ENCODE measurements at regions not wholly inside any gene's neighbourhood (a gene's known extent, or its start where the extent isn't known, plus 50 kb on each side); places are given as distances from the start of the nearest gene placed in this dataset.
"Not testable (repeated sequence)": the region's sequence is repeated elsewhere in the genome, so short reads cannot be mapped to it uniquely, and the experiment has no call there.

GRCh38 chr1:47491341-47491753 is 53.5 kb downstream of the FOXD2 start:
- H3K36me3 ChIP-seq (ENCODE audit: control insufficient read depth in 2 of 2, insufficient read depth in 2 of 2, low read length in 2 of 2), result no peaks in the 10 kb centered on the region
- no peaks in the 10 kb centered on the region for H3K4me1 ChIP-seq (ENCODE audit: control insufficient read depth, insufficient read depth, low read length)
- H3K9ac ChIP-seq (ENCODE audit: low read length in 2 of 2), result no peak overlapping the region
- H3K27me3 ChIP-seq (ENCODE audit: control insufficient read depth in 1 of 2, insufficient read depth in 2 of 2, low read length in 2 of 2), result peaks cover 3 to 13% of the 10 kb centered on the region in 2 donors
- H3K4me3 ChIP-seq (ENCODE audit: low read length in 2 of 2), result no peak overlapping the region
- no peaks in the 10 kb centered on the region for H3K9me3 ChIP-seq (ENCODE audit: control insufficient read depth in 2 of 2, low read length in 2 of 2)
- H3K27ac ChIP-seq (ENCODE audit: low read length), result no peak overlapping the region

- Histone ChIP-seq H3K4me1 (ENCODE audit: control insufficient read depth, insufficient read depth, low read length) (no peaks in the 10 kb centered on the region), H3K36me3 (ENCODE audit: control insufficient read depth in 2 of 2, insufficient read depth in 2 of 2, low read length in 2 of 2) (no peaks in the 10 kb centered on the region), H3K9ac (ENCODE audit: low read length in 2 of 2) (no peak overlapping the region), H3K4me3 (ENCODE audit: low read length in 2 of 2) (no peak overlapping the region), H3K9me3 (ENCODE audit: control insufficient read depth in 2 of 2, low read length in 2 of 2) (no peaks in the 10 kb centered on the region), H3K27me3 (ENCODE audit: control insufficient read depth in 1 of 2, insufficient read depth in 2 of 2, low read length in 2 of 2) (peaks cover 3 to 4% of the 10 kb centered on the region in 2 donors), H3K27ac (ENCODE audit: low read length) (no peak overlapping the region)
Observed at GRCh38 chr1:47495176-47495713, 57.4 kb downstream of the FOXD2 start.

GRCh38 chr1:47498551-47498950 is 60.7 kb downstream of the FOXD2 start:
- no peaks in the 10 kb centered on the region for H3K9me3 ChIP-seq (ENCODE audit: control insufficient read depth in 2 of 2, low read length in 2 of 2)
- H3K36me3 ChIP-seq (ENCODE audit: control insufficient read depth in 2 of 2, insufficient read depth in 2 of 2, low read length in 2 of 2), result no peaks in the 10 kb centered on the region
- peaks cover 3 to 9% of the 10 kb centered on the region in 2 donors for H3K27me3 ChIP-seq (ENCODE audit: control insufficient read depth in 1 of 2, insufficient read depth in 2 of 2, low read length in 2 of 2)
- H3K9ac ChIP-seq (ENCODE audit: low read length in 2 of 2), result no peak overlapping the region
- no peak overlapping the region for H3K4me3 ChIP-seq (ENCODE audit: low read length in 2 of 2)
- no peak overlapping the region for H3K27ac ChIP-seq (ENCODE audit: low read length)
- no peaks in the 10 kb centered on the region for H3K4me1 ChIP-seq (ENCODE audit: control insufficient read depth, insufficient read depth, low read length)

- Histone ChIP-seq H3K9ac (ENCODE audit: low read length in 2 of 2) (no peak overlapping the region), H3K36me3 (ENCODE audit: control insufficient read depth in 2 of 2, insufficient read depth in 2 of 2, low read length in 2 of 2) (no peaks in the 10 kb centered on the region), H3K9me3 (ENCODE audit: control insufficient read depth in 2 of 2, low read length in 2 of 2) (peaks cover 0 to 3% of the 10 kb centered on the region in 2 donors), H3K27me3 (ENCODE audit: control insufficient read depth in 1 of 2, insufficient read depth in 2 of 2, low read length in 2 of 2) (peaks cover 9 to 12% of the 10 kb centered on the region in 2 donors), H3K4me1 (ENCODE audit: control insufficient read depth, insufficient read depth, low read length) (no peaks in the 10 kb centered on the region), H3K4me3 (ENCODE audit: low read length in 2 of 2) (no peak overlapping the region), H3K27ac (ENCODE audit: low read length) (no peak overlapping the region)
Observed at GRCh38 chr1:47501069-47501468, 63.2 kb downstream of the FOXD2 start.

- peaks cover 27 to 28% of the 10 kb centered on the region in 2 donors for H3K27me3 ChIP-seq (ENCODE audit: control insufficient read depth in 1 of 2, insufficient read depth in 2 of 2, low read length in 2 of 2)
- H3K27ac ChIP-seq (ENCODE audit: low read length), result no peak overlapping the region
- H3K36me3 ChIP-seq (ENCODE audit: control insufficient read depth in 2 of 2, insufficient read depth in 2 of 2, low read length in 2 of 2), result no peaks in the 10 kb centered on the region
- peaks cover 4% of the 10 kb centered on the region for H3K4me1 ChIP-seq (ENCODE audit: control insufficient read depth, insufficient read depth, low read length)
- peaks cover 0 to 6% of the 10 kb centered on the region in 2 donors for H3K9me3 ChIP-seq (ENCODE audit: control insufficient read depth in 2 of 2, low read length in 2 of 2)
- H3K4me3 ChIP-seq (ENCODE audit: low read length in 2 of 2), result no peak overlapping the region
- H3K9ac ChIP-seq (ENCODE audit: low read length in 2 of 2), result no peak overlapping the region
Observed at GRCh38 chr1:47502746-47503370, 65.0 kb downstream of the FOXD2 start.

- H3K9ac ChIP-seq (ENCODE audit: low read length in 2 of 2); H3K27ac ChIP-seq (ENCODE audit: low read length); H3K4me3 ChIP-seq (ENCODE audit: low read length in 2 of 2); H3K9me3 ChIP-seq (ENCODE audit: control insufficient read depth in 2 of 2, low read length in 2 of 2); H3K36me3 ChIP-seq (ENCODE audit: control insufficient read depth in 2 of 2, insufficient read depth in 2 of 2, low read length in 2 of 2): not testable (repeated sequence)
- H3K4me1 ChIP-seq (ENCODE audit: control insufficient read depth, insufficient read depth, low read length), result peaks cover 14% of the 10 kb centered on the region
- H3K27me3 ChIP-seq (ENCODE audit: control insufficient read depth in 1 of 2, insufficient read depth in 2 of 2, low read length in 2 of 2), result peaks cover 33 to 46% of the 10 kb centered on the region in 2 donors
Observed at GRCh38 chr1:47504840-47505239, 67.0 kb downstream of the FOXD2 start.

- Histone ChIP-seq H3K4me3 (ENCODE audit: low read length in 2 of 2) (no peak overlapping the region), H3K36me3 (ENCODE audit: control insufficient read depth in 2 of 2, insufficient read depth in 2 of 2, low read length in 2 of 2) (no peaks in the 10 kb centered on the region), H3K9ac (ENCODE audit: low read length in 2 of 2) (no peak overlapping the region), H3K27ac (ENCODE audit: low read length) (no peak overlapping the region), H3K27me3 (ENCODE audit: control insufficient read depth in 1 of 2, insufficient read depth in 2 of 2, low read length in 2 of 2) (peaks cover 35 to 50% of the 10 kb centered on the region in 2 donors), H3K4me1 (ENCODE audit: control insufficient read depth, insufficient read depth, low read length) (peaks cover 14% of the 10 kb centered on the region), H3K9me3 (ENCODE audit: control insufficient read depth in 2 of 2, low read length in 2 of 2) (peaks cover 0 to 6% of the 10 kb centered on the region in 2 donors)
Observed at GRCh38 chr1:47505267-47505666, 67.4 kb downstream of the FOXD2 start.

- Histone ChIP-seq H3K9ac (ENCODE audit: low read length in 2 of 2) (no peak overlapping the region), H3K4me3 (ENCODE audit: low read length in 2 of 2) (no peak overlapping the region), H3K27me3 (ENCODE audit: control insufficient read depth in 1 of 2, insufficient read depth in 2 of 2, low read length in 2 of 2) (peaks cover 33 to 49% of the 10 kb centered on the region in 2 donors), H3K27ac (ENCODE audit: low read length) (no peak overlapping the region), H3K9me3 (ENCODE audit: control insufficient read depth in 2 of 2, low read length in 2 of 2) (peaks cover 0 to 6% of the 10 kb centered on the region in 2 donors), H3K4me1 (ENCODE audit: control insufficient read depth, insufficient read depth, low read length) (peaks cover 14% of the 10 kb centered on the region), H3K36me3 (ENCODE audit: control insufficient read depth in 2 of 2, insufficient read depth in 2 of 2, low read length in 2 of 2) (no peaks in the 10 kb centered on the region)
Observed at GRCh38 chr1:47506053-47506452, 68.2 kb downstream of the FOXD2 start.

- no peak overlapping the region for H3K9ac ChIP-seq (ENCODE audit: low read length in 2 of 2)
- no peak overlapping the region for H3K4me3 ChIP-seq (ENCODE audit: low read length in 2 of 2)
- H3K27me3 ChIP-seq (ENCODE audit: control insufficient read depth in 1 of 2, insufficient read depth in 2 of 2, low read length in 2 of 2), result peaks cover 32 to 49% of the 10 kb centered on the region in 2 donors
- H3K4me1 ChIP-seq (ENCODE audit: control insufficient read depth, insufficient read depth, low read length), result peaks cover 14% of the 10 kb centered on the region
- no peak overlapping the region for H3K27ac ChIP-seq (ENCODE audit: low read length)
- peaks cover 0 to 6% of the 10 kb centered on the region in 2 donors for H3K9me3 ChIP-seq (ENCODE audit: control insufficient read depth in 2 of 2, low read length in 2 of 2)
- H3K36me3 ChIP-seq (ENCODE audit: control insufficient read depth in 2 of 2, insufficient read depth in 2 of 2, low read length in 2 of 2), result no peaks in the 10 kb centered on the region
Observed at GRCh38 chr1:47507144-47507543, 69.3 kb downstream of the FOXD2 start.

- H3K36me3 ChIP-seq (ENCODE audit: control insufficient read depth in 2 of 2, insufficient read depth in 2 of 2, low read length in 2 of 2), result no peaks in the 10 kb centered on the region
- H3K9ac ChIP-seq (ENCODE audit: low read length in 2 of 2), result peak overlapping the region in 1 of 2 donors; percentile 26
- peaks cover 32 to 52% of the 10 kb centered on the region in 2 donors for H3K27me3 ChIP-seq (ENCODE audit: control insufficient read depth in 1 of 2, insufficient read depth in 2 of 2, low read length in 2 of 2)
- H3K4me1 ChIP-seq (ENCODE audit: control insufficient read depth, insufficient read depth, low read length), result peaks cover 14% of the 10 kb centered on the region
- no peak overlapping the region for H3K27ac ChIP-seq (ENCODE audit: low read length)
- peaks cover 2 to 6% of the 10 kb centered on the region in 2 donors for H3K9me3 ChIP-seq (ENCODE audit: control insufficient read depth in 2 of 2, low read length in 2 of 2)
- peak overlapping the region; percentile 49 to 68 for H3K4me3 ChIP-seq (ENCODE audit: low read length in 2 of 2)
Observed at GRCh38 chr1:47507881-47508701, 70.2 kb downstream of the FOXD2 start.
